ENCODE measurements at regions not wholly inside any gene's neighbourhood (a gene's known extent, or its start where the extent isn't known, plus 50 kb on each side); places are given as distances from the start of the nearest gene placed in this dataset.

- in situ Hi-C loops (cut with MboI; ENCODE audit: low sequenced_read_pairs) (no loop called here), dilution Hi-C loops (cut with HindIII; ENCODE audit: low sequenced_read_pairs, unreplicated experiment) (no loop called here), intact Hi-C loops (cut with micrococcal nuclease) (no loop called here)
- Histone ChIP-seq H3K4me2 (ENCODE audit: low read depth, low read length) (no peak overlapping the region), H2AK9ac (replicated peaks; ENCODE audit: low read depth, low read length, poor library complexity) (no peak overlapping the region), H3K23ac (ENCODE audit: low read depth, low read length) (no peak overlapping the region), H3K4me1 (ENCODE audit: control insufficient read depth, insufficient read depth, low read length) (no peaks in the 10 kb centered on the region), H2BK20ac (ENCODE audit: low read depth, low read length) (no peak overlapping the region), H2BK120ac (ENCODE audit: low read depth, low read length) (no peak overlapping the region), H3K9ac (ENCODE audit: low read depth, low read length) (no peak overlapping the region), H3K56ac (ENCODE audit: extremely low read depth, insufficient read depth, low read length) (no peak overlapping the region), H2BK15ac (ENCODE audit: low read depth, low read length) (no peak overlapping the region), H3K14ac (replicated peaks; ENCODE audit: low read depth, low read length) (no peak overlapping the region), H3K18ac (ENCODE audit: low read depth, low read length) (no peak overlapping the region), H3K27ac (ENCODE audit: insufficient read depth, low read length) (no peak overlapping the region), H3K4ac (ENCODE audit: low read depth, low read length) (no peak overlapping the region), H3K27me3 (ENCODE audit: control insufficient read depth, insufficient read depth, low read length) (no peaks in the 10 kb centered on the region), H3K79me1 (ENCODE audit: low read depth in 1 of 2, low read length in 2 of 2) (no peaks in the 10 kb centered on the region), H4K91ac (ENCODE audit: insufficient read depth, low read depth, low read length) (no peak overlapping the region), H4K20me1 (ENCODE audit: insufficient read depth, low read length) (no peaks in the 10 kb centered on the region), H2AK5ac (ENCODE audit: low read depth, low read length) (no peak overlapping the region), H4K8ac (ENCODE audit: low read depth in 2 of 2, low read length in 2 of 2) (no peak overlapping the region), H3K9me3 (ENCODE audit: control insufficient read depth, insufficient read depth, low read length) (peaks cover 14% of the 10 kb centered on the region), H2AFZ (replicated peaks; ENCODE audit: low read length, poor library complexity) (no peak overlapping the region), H3K4me3 (ENCODE audit: insufficient read depth, low read depth, low read length) (no peak overlapping the region), H3K36me3 (ENCODE audit: control insufficient read depth, insufficient read depth, low read length) (no peaks in the 10 kb centered on the region), H3K9me1 (ENCODE audit: insufficient read depth, low read length) (no peaks in the 10 kb centered on the region), H2BK5ac (ENCODE audit: low read depth, low read length, poor library complexity, severe bottlenecking) (no peak overlapping the region), H4K5ac (ENCODE audit: low read depth, low read length) (no peak overlapping the region)
- BruUV-seq (replicated peaks) = no TSS peak
- TF ChIP-seq NFE2L2 (IDR thresholded peaks at IDR 0.05; ENCODE audit: low read depth, low read length) (no peak), RCOR1 (IDR thresholded peaks at IDR 0.05; ENCODE audit: insufficient replicate concordance, low read length) (no peak), BHLHE40 (IDR thresholded peaks at IDR 0.05; ENCODE audit: low read depth, low read length) (no peak), USF2 (IDR thresholded peaks at IDR 0.05; ENCODE audit: low read depth, low read length) (no peak), MAZ (IDR thresholded peaks at IDR 0.05; ENCODE audit: borderline replicate concordance, low read depth, low read length) (no peak), ELK1 (IDR thresholded peaks at IDR 0.05; ENCODE audit: borderline replicate concordance, low read depth, low read length) (no peak), SMC3 (IDR thresholded peaks at IDR 0.05; ENCODE audit: low read depth, low read length) (no peak), CEBPB (IDR thresholded peaks at IDR 0.05; ENCODE audit: low read depth, low read length) (no peak), MAFK (IDR thresholded peaks at IDR 0.05; ENCODE audit: low read depth, low read length) (no peak), CTCF (conservative IDR thresholded peaks at IDR 0.05; ENCODE audit: low read depth, low read length) (no peak), RAD21 (IDR thresholded peaks at IDR 0.05; ENCODE audit: low read length) (no peak), RFX5 (IDR thresholded peaks at IDR 0.05; ENCODE audit: low read depth, low read length) (no peak)
- DNase-seq (no peak), ATAC-seq (ENCODE audit: low read depth) (no peak)
- 39% methylated on average over 3 of the region's 13 CpGs; no CpG with 5 or more reads in 1 of the 2 experiments for WGBS, 2 experiments (ENCODE audit: extremely low coverage in 2 of 2, insufficient read length in 1 of 2)
- ChIA-PET POLR2A (ENCODE audit: unreplicated experiment) (interaction anchor here (0.8 kb wide), 1 partner anchor 1016 kb away, joined by 3 read pairs; no protein-coding TSS in a partner anchor), CTCF (interaction anchor here (0.5 kb wide), 1 partner anchor 10 kb away, joined by 3 read pairs; no protein-coding TSS in a partner anchor)
Observed at GRCh38 chr16:16992975-16993765, 477.6 kb downstream of the XYLT1 start.
